IMR-90 (cell line): ENCODE measurements at regions not wholly inside any gene's neighbourhood (a gene's known extent, or its start where the extent isn't known, plus 50 kb on each side); places are given as distances from the start of the nearest gene placed in this dataset.

ENCODE experiments used
- BHLHE40 ChIP-seq: fragments of 150-350 bp; IDR thresholded peaks from 2 replicates; pipeline ENCODE4 v1.6.1; 2016; ENCODE audit warnings: mild to moderate bottlenecking, low read depth, low read length
- CHD1 ChIP-seq: IDR thresholded peaks from 2 replicates; pipeline ENCODE4 v1.6.1; 2012; ENCODE audit warnings: low read depth, low read length, improper control_type of control experiment
- ELK1 ChIP-seq: fragments of 150-350 bp; IDR thresholded peaks from 2 replicates; pipeline ENCODE4 v1.6.1; 2016; ENCODE audit warnings: low read depth, mild to moderate bottlenecking, low read length, moderate library complexity, borderline replicate concordance
- FOS ChIP-seq: fragments of 150-350 bp; IDR thresholded peaks from 2 replicates; pipeline ENCODE4 v1.6.1; 2016; ENCODE audit warnings: low read depth, low read length
- MAFK ChIP-seq: IDR thresholded peaks from 2 replicates; pipeline ENCODE4 v1.6.1; 2012; ENCODE audit warnings: low read depth, low read length, improper control_type of control experiment
- MAZ ChIP-seq: IDR thresholded peaks from 2 replicates; pipeline ENCODE4 v1.6.1; 2012; ENCODE audit warnings: low read depth, mild to moderate bottlenecking, low read length, improper control_type of control experiment, moderate library complexity, borderline replicate concordance
- MXI1 ChIP-seq: IDR thresholded peaks from 2 replicates; pipeline ENCODE4 v1.6.1; 2012; ENCODE audit warnings: low read depth, mild to moderate bottlenecking, low read length, moderate library complexity, borderline replicate concordance
- NFE2L2 ChIP-seq: fragments of 150-350 bp; IDR thresholded peaks from 2 replicates; pipeline ENCODE4 v1.6.1; 2016; ENCODE audit warnings: low read depth, mild to moderate bottlenecking, low read length
- POLR2A ChIP-seq: IDR thresholded peaks from 2 replicates; pipeline ENCODE4 v1.6.1; 2012; ENCODE audit warnings: mild to moderate bottlenecking, low read depth, low read length
- RAD21 ChIP-seq: IDR thresholded peaks from 2 replicates; pipeline ENCODE4 v1.6.1; 2012; ENCODE audit warnings: low read length, improper control_type of control experiment
- RCOR1 ChIP-seq: IDR thresholded peaks from 2 replicates; pipeline ENCODE4 v1.6.1; 2012; ENCODE audit warnings: mild to moderate bottlenecking, low read length, improper control_type of control experiment; ENCODE audit not compliant: insufficient replicate concordance
- SMC3 ChIP-seq: fragments of 150-350 bp; IDR thresholded peaks from 2 replicates; pipeline ENCODE4 v1.6.1; 2016; ENCODE audit warnings: low read depth, mild to moderate bottlenecking, antibody characterized with exemption, low read length, moderate library complexity
- TF ChIP-seq, protein P1 (sequence below): conservative IDR thresholded peaks from 2 replicates; pipeline ENCODE4 v1.5.1; 2012; ENCODE audit warnings: mild to moderate bottlenecking, low read depth, low read length, improper control_type of control experiment

DNA sequence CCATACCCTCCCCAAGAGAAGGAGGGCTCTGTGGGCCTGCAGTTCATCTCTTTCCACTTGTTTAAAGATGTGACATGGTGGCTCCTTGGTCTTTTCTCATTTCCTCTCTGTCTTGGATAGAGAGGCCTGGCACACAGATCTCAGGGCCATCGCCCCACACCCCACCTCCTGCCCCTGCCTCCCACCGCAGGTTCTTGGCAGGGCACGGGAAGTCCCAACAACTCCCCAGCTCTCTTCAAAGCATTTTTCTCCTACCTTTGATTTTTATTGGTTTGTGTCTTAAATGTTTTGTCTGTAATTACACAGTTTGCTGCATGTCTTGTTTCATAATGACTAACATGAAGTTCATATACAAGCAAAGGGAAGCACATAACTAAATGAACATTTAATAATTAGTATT is 178.5 kb upstream of the MSX2 start:
- TF ChIP-seq RAD21 (no peak), POLR2A (no peak), MAFK (no peak), MAZ (no peak), RCOR1 (no peak), CHD1 (no peak), MXI1 (no peak), NFE2L2 (no peak), SMC3 (no peak), BHLHE40 (no peak), ELK1 (no peak), FOS (no peak)
- TF ChIP-seq, protein P1, sequence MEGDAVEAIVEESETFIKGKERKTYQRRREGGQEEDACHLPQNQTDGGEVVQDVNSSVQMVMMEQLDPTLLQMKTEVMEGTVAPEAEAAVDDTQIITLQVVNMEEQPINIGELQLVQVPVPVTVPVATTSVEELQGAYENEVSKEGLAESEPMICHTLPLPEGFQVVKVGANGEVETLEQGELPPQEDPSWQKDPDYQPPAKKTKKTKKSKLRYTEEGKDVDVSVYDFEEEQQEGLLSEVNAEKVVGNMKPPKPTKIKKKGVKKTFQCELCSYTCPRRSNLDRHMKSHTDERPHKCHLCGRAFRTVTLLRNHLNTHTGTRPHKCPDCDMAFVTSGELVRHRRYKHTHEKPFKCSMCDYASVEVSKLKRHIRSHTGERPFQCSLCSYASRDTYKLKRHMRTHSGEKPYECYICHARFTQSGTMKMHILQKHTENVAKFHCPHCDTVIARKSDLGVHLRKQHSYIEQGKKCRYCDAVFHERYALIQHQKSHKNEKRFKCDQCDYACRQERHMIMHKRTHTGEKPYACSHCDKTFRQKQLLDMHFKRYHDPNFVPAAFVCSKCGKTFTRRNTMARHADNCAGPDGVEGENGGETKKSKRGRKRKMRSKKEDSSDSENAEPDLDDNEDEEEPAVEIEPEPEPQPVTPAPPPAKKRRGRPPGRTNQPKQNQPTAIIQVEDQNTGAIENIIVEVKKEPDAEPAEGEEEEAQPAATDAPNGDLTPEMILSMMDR, result no peak
